ENCODE measurements at regions not wholly inside any gene's neighbourhood (a gene's known extent, or its start where the extent isn't known, plus 50 kb on each side); places are given as distances from the start of the nearest gene placed in this dataset.

DNA sequence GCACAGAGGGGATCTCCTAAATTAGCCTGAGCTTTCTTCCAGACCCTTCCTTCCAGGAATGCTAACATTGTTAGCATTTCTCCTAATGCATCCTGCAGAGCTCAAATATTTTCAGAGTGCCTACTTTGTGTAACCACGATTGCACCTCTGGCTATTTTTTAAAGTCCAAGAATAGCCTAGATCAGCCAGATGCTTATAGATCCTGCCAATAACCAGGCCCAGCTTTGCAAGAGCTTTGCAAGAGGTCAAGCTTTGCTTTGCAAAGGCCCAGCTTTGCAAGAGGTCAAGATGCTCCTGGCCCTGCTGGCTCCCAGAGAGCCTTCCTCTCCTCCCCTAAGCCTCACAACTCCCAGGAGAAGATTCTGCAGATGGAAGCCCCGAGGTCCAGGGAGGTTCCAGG, 491.9 kb downstream of the MN1 start:
- H3K27me3 ChIP-seq, result peaks cover 0 to 34% (median 9%) of the 10 kb centered on the region in 3 donors
- WGBS, 5 donors, result 39 to 51% (median 41%) methylated on average over 2 of the region's 2 CpGs
- DNase-seq, result no peak
- no peak for TF ChIP-seq POLR2AphosphoS5 (IDR thresholded peaks at IDR 0.05)
- TF ChIP-seq, protein P1, sequence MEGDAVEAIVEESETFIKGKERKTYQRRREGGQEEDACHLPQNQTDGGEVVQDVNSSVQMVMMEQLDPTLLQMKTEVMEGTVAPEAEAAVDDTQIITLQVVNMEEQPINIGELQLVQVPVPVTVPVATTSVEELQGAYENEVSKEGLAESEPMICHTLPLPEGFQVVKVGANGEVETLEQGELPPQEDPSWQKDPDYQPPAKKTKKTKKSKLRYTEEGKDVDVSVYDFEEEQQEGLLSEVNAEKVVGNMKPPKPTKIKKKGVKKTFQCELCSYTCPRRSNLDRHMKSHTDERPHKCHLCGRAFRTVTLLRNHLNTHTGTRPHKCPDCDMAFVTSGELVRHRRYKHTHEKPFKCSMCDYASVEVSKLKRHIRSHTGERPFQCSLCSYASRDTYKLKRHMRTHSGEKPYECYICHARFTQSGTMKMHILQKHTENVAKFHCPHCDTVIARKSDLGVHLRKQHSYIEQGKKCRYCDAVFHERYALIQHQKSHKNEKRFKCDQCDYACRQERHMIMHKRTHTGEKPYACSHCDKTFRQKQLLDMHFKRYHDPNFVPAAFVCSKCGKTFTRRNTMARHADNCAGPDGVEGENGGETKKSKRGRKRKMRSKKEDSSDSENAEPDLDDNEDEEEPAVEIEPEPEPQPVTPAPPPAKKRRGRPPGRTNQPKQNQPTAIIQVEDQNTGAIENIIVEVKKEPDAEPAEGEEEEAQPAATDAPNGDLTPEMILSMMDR (IDR thresholded peaks at IDR 0.05), result no peak
- no peak for TF ChIP-seq EP300 (IDR thresholded peaks at IDR 0.05)
- no peak for TF ChIP-seq POLR2A (IDR thresholded peaks at IDR 0.05)
- intact Hi-C loops (cut with DNase I; ENCODE audit: low total_unique reads), result no loop called here
- peaks cover 0 to 15% (median 7%) of the 10 kb centered on the region in 4 donors for H3K9me3 ChIP-seq
- H3K36me3 ChIP-seq, result no peaks in the 10 kb centered on the region
- peaks cover 0 to 13% (median 0%) of the 10 kb centered on the region in 4 donors for H3K4me1 ChIP-seq
- no peak overlapping the region for H3K27ac ChIP-seq
- no peak overlapping the region for H3K4me3 ChIP-seq

DNA sequence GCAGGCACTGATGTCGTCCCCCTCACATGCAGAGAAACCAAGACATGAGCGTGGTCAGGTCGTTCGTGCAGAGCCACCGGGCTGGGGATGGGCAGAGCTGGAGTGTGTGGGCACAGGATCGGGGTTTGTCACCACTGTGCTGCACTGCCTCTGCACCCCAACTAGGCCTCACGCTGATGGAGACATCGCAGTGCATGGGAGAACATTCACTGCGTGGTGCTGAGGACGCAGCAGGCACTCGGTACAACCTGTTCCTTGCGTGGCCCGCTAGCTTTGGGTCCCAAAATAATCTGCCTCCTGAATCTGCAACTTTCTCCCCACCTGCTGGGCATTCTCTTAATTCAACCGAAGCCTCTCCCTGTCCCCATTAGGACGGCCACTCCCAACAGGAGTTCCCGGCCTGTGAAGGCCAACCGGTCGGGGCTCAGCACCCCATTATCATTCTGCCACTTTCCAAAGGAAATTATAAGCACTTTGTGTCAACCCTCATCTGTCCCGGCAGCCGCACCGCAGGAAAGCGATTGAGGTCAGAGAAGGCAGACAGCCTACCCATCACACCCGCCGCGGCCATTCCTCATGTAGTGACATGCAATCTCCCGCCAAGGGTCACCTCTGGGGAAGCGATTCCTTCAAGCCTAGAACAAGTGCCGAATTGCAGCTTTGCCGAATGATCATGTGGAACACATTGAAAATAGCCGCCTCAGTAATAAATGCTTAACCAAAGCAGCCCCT, 490.4 kb downstream of the MN1 start:
- Histone ChIP-seq H3K27me3 (peaks cover 0 to 36% (median 9%) of the 10 kb centered on the region in 3 donors), H3K27ac (no peak overlapping the region), H3K36me3 (no peaks in the 10 kb centered on the region), H3K4me1 (peaks cover 0 to 13% (median 0%) of the 10 kb centered on the region in 4 donors), H3K9me3 (peaks cover 0 to 15% (median 7%) of the 10 kb centered on the region in 4 donors), H3K4me3 (no peak overlapping the region)
- TF ChIP-seq EP300 (IDR thresholded peaks at IDR 0.05), result no peak
- TF ChIP-seq, protein P1 (IDR thresholded peaks at IDR 0.05), result no peak
- TF ChIP-seq POLR2AphosphoS5 (IDR thresholded peaks at IDR 0.05), result no peak
- TF ChIP-seq POLR2A (IDR thresholded peaks at IDR 0.05), result no peak
- intact Hi-C loops (cut with DNase I; ENCODE audit: low total_unique reads), result no loop called here
- 59 to 72% (median 61%) methylated on average over 24 to 30 of the region's 30 CpGs for WGBS, 5 donors
- DNase-seq, result no peak

DNA sequence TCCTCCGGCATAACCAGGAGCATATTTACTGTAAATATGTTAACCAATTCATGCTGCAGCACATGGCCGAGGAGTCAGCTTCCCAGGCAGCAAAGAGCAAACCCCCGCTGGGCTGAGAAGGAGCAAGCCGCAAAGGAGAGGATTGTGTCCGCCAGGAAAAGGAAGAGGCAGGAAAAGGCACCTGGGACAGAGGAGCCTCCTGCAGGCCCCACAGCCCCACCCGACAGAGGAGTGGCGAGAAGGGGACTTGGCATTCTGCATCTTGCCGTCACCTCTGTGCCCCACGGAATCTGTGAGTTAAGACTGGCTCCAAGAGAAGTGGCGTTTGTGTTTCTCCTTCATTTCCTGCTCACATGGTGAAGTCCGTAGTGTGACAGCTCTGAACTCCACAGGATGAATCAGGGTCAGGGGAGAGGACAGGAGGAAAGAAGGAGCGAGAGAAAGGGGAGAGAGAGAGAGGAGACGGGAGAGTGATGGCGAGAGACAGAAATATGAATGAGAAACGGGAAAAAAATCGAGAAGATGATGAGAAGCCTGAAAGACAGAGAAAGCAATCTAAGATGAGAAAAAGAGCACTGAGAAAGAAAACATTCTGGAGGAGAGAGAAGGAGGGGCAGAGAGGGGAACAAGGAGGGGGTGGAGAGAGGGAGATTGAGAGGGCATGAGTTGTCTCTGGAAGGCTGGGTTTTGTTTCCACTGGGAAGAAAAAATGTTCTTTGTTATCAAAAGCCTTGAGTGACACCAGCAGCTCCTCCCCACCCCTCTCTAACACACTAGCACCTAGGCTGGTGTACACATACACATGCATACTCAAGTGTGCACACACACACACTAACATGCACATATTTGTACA, 489.6 kb downstream of the MN1 start:
- DNase-seq, result peak in 1 of 2 donors; percentile 21
- H3K27ac ChIP-seq, result no peak overlapping the region
- H3K4me3 ChIP-seq, result no peak overlapping the region
- peaks cover 0 to 35% (median 9%) of the 10 kb centered on the region in 3 donors for H3K27me3 ChIP-seq
- WGBS, 5 donors, result 21 to 35% (median 28%) methylated on average over 16 of the region's 16 CpGs
- intact Hi-C loops (cut with DNase I; ENCODE audit: low total_unique reads), result no loop called here
- no peaks in the 10 kb centered on the region for H3K36me3 ChIP-seq
- H3K9me3 ChIP-seq, result peaks cover 0 to 15% (median 7%) of the 10 kb centered on the region in 4 donors
- TF ChIP-seq, protein P1 (IDR thresholded peaks at IDR 0.05), result no peak
- no peak for TF ChIP-seq EP300 (IDR thresholded peaks at IDR 0.05)
- no peak for TF ChIP-seq POLR2AphosphoS5 (IDR thresholded peaks at IDR 0.05)
- TF ChIP-seq POLR2A (IDR thresholded peaks at IDR 0.05), result no peak
- peaks cover 0 to 13% (median 0%) of the 10 kb centered on the region in 4 donors for H3K4me1 ChIP-seq

DNA sequence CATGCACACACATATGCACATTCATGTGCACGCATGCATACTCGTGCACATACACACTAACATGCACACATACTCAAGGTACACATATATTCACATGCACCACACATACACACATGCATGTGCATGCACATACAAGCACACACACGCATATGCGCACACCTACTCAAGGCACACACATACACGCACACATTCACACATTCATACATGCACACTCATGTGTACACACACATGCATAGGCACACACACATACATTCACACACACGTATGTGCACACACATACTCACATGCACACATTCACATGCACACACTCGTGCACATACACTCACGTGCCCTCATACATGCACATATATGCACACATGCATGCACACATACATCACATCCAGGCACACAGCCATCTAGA, 489.0 kb downstream of the MN1 start:
- H3K9me3 ChIP-seq, result peaks cover 0 to 15% (median 7%) of the 10 kb centered on the region in 4 donors
- H3K4me1 ChIP-seq, result peaks cover 0 to 13% (median 0%) of the 10 kb centered on the region in 4 donors
- H3K27ac ChIP-seq, result no peak overlapping the region
- no peak overlapping the region for H3K4me3 ChIP-seq
- TF ChIP-seq POLR2AphosphoS5 (IDR thresholded peaks at IDR 0.05) (no peak), EP300 (IDR thresholded peaks at IDR 0.05) (no peak)
- TF ChIP-seq, protein P1 (IDR thresholded peaks at IDR 0.05), result no peak
- 74 to 91% (median 88%) methylated on average over 8 of the region's 8 CpGs for WGBS, 5 donors
- intact Hi-C loops (cut with DNase I; ENCODE audit: low total_unique reads), result no loop called here
- peaks cover 0 to 36% (median 9%) of the 10 kb centered on the region in 3 donors for H3K27me3 ChIP-seq
- no peak for DNase-seq
- no peaks in the 10 kb centered on the region for H3K36me3 ChIP-seq

Measured in stomach (tissue), 8 donors.